ENCODE measurements at regions not wholly inside any gene's neighbourhood (a gene's known extent, or its start where the extent isn't known, plus 50 kb on each side); places are given as distances from the start of the nearest gene placed in this dataset.
A peak's percentile ranks its signal among the peaks of the same experiment; 100 is the strongest.
"Not testable (repeated sequence)": the region's sequence is repeated elsewhere in the genome, so short reads cannot be mapped to it uniquely, and the experiment has no call there.

DNA sequence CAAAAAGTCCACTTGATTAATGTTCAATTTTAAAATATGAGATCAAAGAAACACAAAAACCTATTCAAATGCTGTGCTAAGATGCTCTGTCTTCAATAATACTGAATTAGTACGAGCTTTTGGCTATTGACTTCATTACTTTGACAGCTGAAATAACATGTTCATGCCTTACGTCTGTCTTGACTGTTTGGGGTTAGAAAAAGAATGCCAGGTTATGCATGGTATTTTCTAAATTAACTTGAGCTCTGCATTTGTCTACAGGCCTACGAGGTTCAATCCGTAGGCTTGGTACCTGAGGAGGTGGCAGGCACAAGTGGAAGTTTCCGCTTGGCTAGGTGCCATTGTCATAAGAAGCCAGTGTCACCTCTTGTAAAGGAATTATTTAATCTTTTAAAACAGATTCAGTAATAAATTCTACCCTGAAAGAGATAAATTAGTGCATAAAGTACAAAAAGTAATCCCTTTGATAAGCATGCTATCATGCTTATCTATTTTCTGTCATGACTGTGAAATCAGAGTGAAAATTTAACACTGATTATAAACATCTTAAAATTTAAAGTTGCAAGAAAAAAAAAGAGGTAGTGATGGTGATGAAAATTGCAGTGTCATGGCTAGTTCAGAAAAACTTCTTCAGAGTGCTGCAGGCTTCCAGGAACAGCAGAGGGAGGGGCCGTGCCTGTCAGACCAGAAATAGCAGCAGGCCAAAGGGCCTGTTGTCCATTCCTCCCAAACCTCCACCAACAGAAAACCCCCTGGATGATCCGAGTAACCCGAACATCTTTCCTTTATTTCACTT lies 115.7 kb downstream of the ARRDC4 start:
- H3K4me3 Mint-ChIP-seq: no peak overlapping the region
- ChIA-PET POLR2A (no interaction called here), CTCF (no interaction called here)
- no peaks in the 10 kb centered on the region for H3K4me1 Mint-ChIP-seq
- Histone ChIP-seq H3K4me3 (ENCODE audit: low read length) (no peak overlapping the region), H3K9me3 (ENCODE audit: low read length) (no peaks in the 10 kb centered on the region), H3K27ac (ENCODE audit: low read depth, low read length) (no peak overlapping the region), H3K36me3 (ENCODE audit: insufficient read depth, low read length) (no peaks in the 10 kb centered on the region), H3K27me3 (ENCODE audit: insufficient read depth, low read length, poor library complexity, severe bottlenecking) (no peaks in the 10 kb centered on the region), H3K4me1 (ENCODE audit: insufficient read depth, low read length) (no peaks in the 10 kb centered on the region)
- no peak for DNase-seq
- no peaks in the 10 kb centered on the region for H3K27me3 Mint-ChIP-seq
- no peak overlapping the region for H3K27ac Mint-ChIP-seq
- H3K36me3 Mint-ChIP-seq: no peaks in the 10 kb centered on the region
- peaks cover 0 to 4% (median 3%) of the 10 kb centered on the region in 5 donors for H3K9me3 Mint-ChIP-seq

DNA sequence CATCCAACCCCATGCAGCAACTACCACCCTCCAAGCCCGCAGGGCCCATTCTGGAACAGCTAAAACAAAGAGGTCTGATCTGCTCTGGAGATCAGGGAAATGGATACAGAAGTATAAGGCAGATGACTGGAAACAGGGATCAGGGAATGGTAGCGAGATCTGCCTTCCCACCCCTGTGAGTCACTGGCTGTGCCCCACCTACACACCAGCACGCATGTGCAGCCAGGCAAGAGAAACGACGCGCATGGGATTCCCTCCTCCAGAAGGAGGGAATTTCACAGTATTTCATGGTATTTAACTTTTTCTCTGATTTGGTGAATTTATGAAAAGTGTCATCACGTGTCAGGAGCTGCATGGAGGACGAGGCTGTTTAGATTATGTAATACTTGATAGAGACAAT lies 116.7 kb downstream of the ARRDC4 start:
- Histone ChIP-seq H3K4me1 (ENCODE audit: insufficient read depth, low read length) (no peaks in the 10 kb centered on the region), H3K27me3 (ENCODE audit: insufficient read depth, low read length, poor library complexity, severe bottlenecking) (no peaks in the 10 kb centered on the region), H3K4me3 (ENCODE audit: low read length) (no peak overlapping the region), H3K36me3 (ENCODE audit: insufficient read depth, low read length) (no peaks in the 10 kb centered on the region), H3K27ac (ENCODE audit: low read depth, low read length) (no peak overlapping the region), H3K9me3 (ENCODE audit: low read length) (no peaks in the 10 kb centered on the region)
- no peaks in the 10 kb centered on the region for H3K36me3 Mint-ChIP-seq
- no peaks in the 10 kb centered on the region for H3K27me3 Mint-ChIP-seq
- POLR2A ChIA-PET: no interaction called here
- peaks cover 0 to 4% (median 0%) of the 10 kb centered on the region in 5 donors for H3K9me3 Mint-ChIP-seq
- H3K27ac Mint-ChIP-seq: no peak overlapping the region
- CTCF ChIA-PET: no interaction called here
- DNase-seq: no peak
- H3K4me1 Mint-ChIP-seq: no peaks in the 10 kb centered on the region
- no peak overlapping the region for H3K4me3 Mint-ChIP-seq

- Histone ChIP-seq H3K27me3 (ENCODE audit: insufficient read depth, low read length, poor library complexity, severe bottlenecking) (no peaks in the 10 kb centered on the region), H3K27ac (ENCODE audit: low read depth, low read length) (no peak overlapping the region), H3K4me3 (ENCODE audit: low read length) (no peak overlapping the region), H3K9me3 (ENCODE audit: low read length) (no peaks in the 10 kb centered on the region), H3K4me1 (ENCODE audit: insufficient read depth, low read length) (no peaks in the 10 kb centered on the region), H3K36me3 (ENCODE audit: insufficient read depth, low read length) (no peaks in the 10 kb centered on the region)
- peaks cover 0 to 4% (median 0%) of the 10 kb centered on the region in 5 donors for H3K9me3 Mint-ChIP-seq
- no peaks in the 10 kb centered on the region for H3K4me1 Mint-ChIP-seq
- H3K4me3 Mint-ChIP-seq: no peak overlapping the region
- no peak for DNase-seq
- H3K36me3 Mint-ChIP-seq: no peaks in the 10 kb centered on the region
- no peaks in the 10 kb centered on the region for H3K27me3 Mint-ChIP-seq
- POLR2A ChIA-PET: no interaction called here
- CTCF ChIA-PET: no interaction called here
- no peak overlapping the region for H3K27ac Mint-ChIP-seq
Measured at GRCh38 chr15:98080791-98081190, 120.3 kb downstream of the ARRDC4 start.

DNA sequence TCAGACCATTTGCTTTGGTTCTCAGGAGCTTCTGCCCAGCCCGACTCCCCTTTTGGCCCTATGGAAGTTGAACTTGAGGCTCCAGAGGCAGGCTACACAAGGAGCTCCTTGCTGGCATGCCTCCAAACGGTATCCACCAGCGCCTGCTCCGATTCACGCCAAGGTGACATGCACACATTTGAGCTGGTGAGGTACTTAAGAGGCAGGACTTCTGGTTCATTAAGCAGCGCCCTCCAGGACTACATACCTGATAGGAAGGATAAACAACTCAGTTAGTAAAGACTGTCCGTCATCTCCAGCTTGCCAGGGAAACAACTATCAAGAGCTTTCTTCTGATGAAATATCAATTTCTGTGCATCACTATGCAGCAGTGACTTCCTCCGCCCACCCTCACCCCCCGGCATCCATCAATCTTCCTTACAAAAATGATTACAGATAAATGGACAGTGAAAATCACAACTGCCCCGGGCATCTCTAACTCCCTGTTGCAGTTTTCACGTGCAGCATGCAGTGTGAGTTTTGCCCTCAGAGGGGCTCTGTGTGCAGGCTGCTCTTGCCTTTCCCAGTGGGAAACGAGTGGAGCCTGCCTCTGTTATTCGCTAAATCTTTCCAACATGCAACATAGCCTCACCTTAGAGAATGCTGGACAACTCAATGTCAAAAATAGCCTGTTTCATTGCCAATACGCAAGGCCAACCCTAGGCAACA lies 122.9 kb downstream of the ARRDC4 start:
- H3K27me3 Mint-ChIP-seq: no peaks in the 10 kb centered on the region
- no peaks in the 10 kb centered on the region for H3K36me3 ChIP-seq (ENCODE audit: insufficient read depth, low read length)

GRCh38 chr15:98085003-98085639 lies 124.6 kb downstream of the ARRDC4 start:
- Mint-ChIP-seq H3K9me3 (peaks cover 0 to 9% (median 6%) of the 10 kb centered on the region in 5 donors), H3K27me3 (no peaks in the 10 kb centered on the region), H3K36me3 (peaks cover 0 to 3% (median 0%) of the 10 kb centered on the region in 3 donors), H3K4me1 (no peaks in the 10 kb centered on the region), H3K27ac (peak overlapping the region in 1 of 8 donors; percentile 1), H3K4me3 (no peak overlapping the region)
- Histone ChIP-seq H3K9me3 (ENCODE audit: low read length) (no peaks in the 10 kb centered on the region), H3K4me1 (ENCODE audit: insufficient read depth, low read length) (no peaks in the 10 kb centered on the region), H3K27me3 (ENCODE audit: insufficient read depth, low read length, poor library complexity, severe bottlenecking) (no peaks in the 10 kb centered on the region), H3K4me3 (ENCODE audit: low read length) (no peak overlapping the region), H3K36me3 (ENCODE audit: insufficient read depth, low read length) (no peaks in the 10 kb centered on the region), H3K27ac (ENCODE audit: low read depth, low read length) (no peak overlapping the region)
- ChIA-PET CTCF (no interaction called here), POLR2A (no interaction called here)
- DNase-seq: peak in 1 of 5 donors; percentile 6

More for the DNA sequence above, 122.9 kb downstream of the ARRDC4 start:
- DNase-seq: no peak
- Histone ChIP-seq H3K27me3 (ENCODE audit: insufficient read depth, low read length, poor library complexity, severe bottlenecking) (no peaks in the 10 kb centered on the region), H3K4me1 (ENCODE audit: insufficient read depth, low read length) (no peaks in the 10 kb centered on the region), H3K9me3 (ENCODE audit: low read length) (no peaks in the 10 kb centered on the region), H3K4me3 (ENCODE audit: low read length) (no peak overlapping the region), H3K27ac (ENCODE audit: low read depth, low read length) (no peak overlapping the region)
- H3K27ac Mint-ChIP-seq: no peak overlapping the region
- CTCF ChIA-PET: no interaction called here
- H3K4me1 Mint-ChIP-seq: no peaks in the 10 kb centered on the region
- POLR2A ChIA-PET: no interaction called here
- peaks cover 0 to 9% (median 6%) of the 10 kb centered on the region in 5 donors for H3K9me3 Mint-ChIP-seq
- H3K36me3 Mint-ChIP-seq: peaks cover 0 to 3% (median 0%) of the 10 kb centered on the region in 3 donors
- H3K4me3 Mint-ChIP-seq: no peak overlapping the region

GRCh38 chr15:98088307-98088945 lies 127.9 kb downstream of the ARRDC4 start:
- H3K9me3 Mint-ChIP-seq; H3K4me1 ChIP-seq (ENCODE audit: insufficient read depth, low read length); H3K4me3 Mint-ChIP-seq; H3K36me3 ChIP-seq (ENCODE audit: insufficient read depth, low read length); H3K27ac ChIP-seq (ENCODE audit: low read depth, low read length); CTCF ChIA-PET; POLR2A ChIA-PET; H3K9me3 ChIP-seq (ENCODE audit: low read length); H3K4me3 ChIP-seq (ENCODE audit: low read length); H3K4me1 Mint-ChIP-seq; DNase-seq; H3K27me3 ChIP-seq (ENCODE audit: insufficient read depth, low read length, poor library complexity, severe bottlenecking); H3K27me3 Mint-ChIP-seq; H3K36me3 Mint-ChIP-seq; H3K27ac Mint-ChIP-seq: not testable (repeated sequence)

DNA sequence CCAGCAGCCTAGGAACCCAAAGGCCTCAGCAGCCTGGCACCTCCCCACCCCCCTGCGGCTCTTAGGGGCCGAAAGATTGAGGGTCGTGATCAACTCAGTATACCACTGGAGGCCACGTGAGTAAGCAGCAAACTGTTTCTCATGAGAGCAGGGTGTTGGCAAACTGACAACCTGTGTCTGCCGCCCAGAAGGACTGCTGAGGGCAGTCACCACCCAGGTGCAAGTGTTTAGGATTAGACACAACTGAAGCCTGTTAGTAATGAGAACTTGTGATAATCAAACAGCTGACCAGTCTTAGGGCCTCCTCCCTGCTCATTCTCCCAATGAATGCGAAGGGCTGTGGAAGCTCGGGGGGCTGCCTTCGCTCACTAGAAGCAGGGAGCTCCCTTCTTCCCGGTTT lies 128.8 kb downstream of the ARRDC4 start:
- H3K4me1 Mint-ChIP-seq; H3K36me3 ChIP-seq (ENCODE audit: insufficient read depth, low read length); H3K36me3 Mint-ChIP-seq; H3K27me3 Mint-ChIP-seq; CTCF ChIA-PET; H3K27me3 ChIP-seq (ENCODE audit: insufficient read depth, low read length, poor library complexity, severe bottlenecking); H3K4me3 Mint-ChIP-seq; H3K4me1 ChIP-seq (ENCODE audit: insufficient read depth, low read length); POLR2A ChIA-PET; H3K9me3 Mint-ChIP-seq; H3K4me3 ChIP-seq (ENCODE audit: low read length); H3K27ac ChIP-seq (ENCODE audit: low read depth, low read length); DNase-seq; H3K9me3 ChIP-seq (ENCODE audit: low read length); H3K27ac Mint-ChIP-seq: not testable (repeated sequence)

- H3K9me3 ChIP-seq (ENCODE audit: low read length); H3K27ac ChIP-seq (ENCODE audit: low read depth, low read length); H3K4me1 Mint-ChIP-seq; CTCF ChIA-PET; H3K9me3 Mint-ChIP-seq; H3K4me1 ChIP-seq (ENCODE audit: insufficient read depth, low read length); H3K4me3 Mint-ChIP-seq; H3K27ac Mint-ChIP-seq; H3K36me3 ChIP-seq (ENCODE audit: insufficient read depth, low read length); H3K27me3 Mint-ChIP-seq; POLR2A ChIA-PET; H3K36me3 Mint-ChIP-seq; DNase-seq; H3K4me3 ChIP-seq (ENCODE audit: low read length); H3K27me3 ChIP-seq (ENCODE audit: insufficient read depth, low read length, poor library complexity, severe bottlenecking): not testable (repeated sequence)
Measured at GRCh38 chr15:98097986-98098385, 137.5 kb downstream of the ARRDC4 start.

Data from CD8-positive, alpha-beta memory T cell (primary cell).